HEK293T (cell line): ENCODE measurements at regions not wholly inside any gene's neighbourhood (a gene's known extent, or its start where the extent isn't known, plus 50 kb on each side); places are given as distances from the start of the nearest gene placed in this dataset.
"Not testable (repeated sequence)": the region's sequence is repeated elsewhere in the genome, so short reads cannot be mapped to it uniquely, and the experiment has no call there.

Source experiments
- CTCF ChIA-PET: fragments of 350-600 bp; formaldehyde crosslinking; extraction: SDS; loops from one replicate; lab custom pipeline; 2021; ENCODE audit warnings: antibody characterized with exemption, inconsistent platforms; lab: Yijun Ruan, JAX
- POLR2A ChIA-PET: fragments of 350-600 bp; formaldehyde crosslinking; extraction: SDS; loops from one replicate; lab custom pipeline; 2020; ENCODE audit warnings: antibody characterized with exemption, inconsistent platforms; lab: Yijun Ruan, JAX
- DNase-seq: peaks from one replicate; pipeline ENCODE4 v3.0.0; 2012; ENCODE audit warnings: mixed read lengths; ENCODE audit errors: extremely low spot score
- ARNT ChIP-seq: fragments of 450-650 bp; IDR thresholded peaks from 2 replicates; pipeline ENCODE4 v1.6.1; 2017; ENCODE audit warnings: mild to moderate bottlenecking
- BHLHE40 ChIP-seq: fragments of 450-650 bp; IDR thresholded peaks from 2 replicates; pipeline ENCODE4 v1.6.1; 2016; ENCODE audit warnings: mild to moderate bottlenecking, moderate library complexity, borderline replicate concordance
- CTBP1 ChIP-seq: fragments of 450-650 bp; IDR thresholded peaks from 2 replicates; pipeline ENCODE4 v1.6.1; 2016; ENCODE audit warnings: borderline replicate concordance
- ELF4 ChIP-seq: fragments of 450-650 bp; IDR thresholded peaks from 2 replicates; pipeline ENCODE4 v1.6.1; 2017; ENCODE audit warnings: antibody characterized with exemption
- FOXA1 ChIP-seq: fragments of 450-650 bp; IDR thresholded peaks from 2 replicates; pipeline ENCODE4 v1.6.1; 2016; ENCODE audit warnings: mild to moderate bottlenecking
- FOXK2 ChIP-seq: fragments of 450-650 bp; IDR thresholded peaks from 2 replicates; pipeline ENCODE4 v1.6.1; 2016; ENCODE audit warnings: mild to moderate bottlenecking
- FOXM1 ChIP-seq: fragments of 450-650 bp; IDR thresholded peaks from 2 replicates; pipeline ENCODE4 v1.6.1; 2017; ENCODE audit warnings: mild to moderate bottlenecking, borderline replicate concordance
- HDGF ChIP-seq: fragments of 450-650 bp; IDR thresholded peaks from 2 replicates; pipeline ENCODE4 v1.6.1; 2017; ENCODE audit warnings: antibody characterized with exemption, borderline replicate concordance
- L3MBTL2 ChIP-seq: fragments of 450-650 bp; conservative IDR thresholded peaks from 2 replicates; pipeline ENCODE4 v1.6.1; 2016; ENCODE audit warnings: mild to moderate bottlenecking
- LEF1 ChIP-seq: fragments of 450-650 bp; IDR thresholded peaks from 2 replicates; pipeline ENCODE4 v1.6.1; 2017; ENCODE audit warnings: mild to moderate bottlenecking, borderline replicate concordance
- NFRKB ChIP-seq: fragments of 450-650 bp; IDR thresholded peaks from 2 replicates; pipeline ENCODE4 v1.6.1; 2016; ENCODE audit warnings: mild to moderate bottlenecking, moderate library complexity
- SP1 ChIP-seq: fragments of 450-650 bp; IDR thresholded peaks from 2 replicates; pipeline ENCODE4 v1.6.1; 2017
- SUZ12 ChIP-seq: fragments of 450-650 bp; IDR thresholded peaks from 2 replicates; pipeline ENCODE4 v1.6.1; 2016; ENCODE audit warnings: mild to moderate bottlenecking
- TARDBP ChIP-seq: fragments of 450-650 bp; IDR thresholded peaks from 2 replicates; pipeline ENCODE4 v1.6.1; 2016
- ZNF384 ChIP-seq: fragments of 450-650 bp; IDR thresholded peaks from 2 replicates; pipeline ENCODE4 v1.6.1; 2016
- TF ChIP-seq, protein P1 (sequence below): fragments of 450-650 bp; IDR thresholded peaks from 2 replicates; pipeline ENCODE4 v1.6.1; 2016

DNA sequence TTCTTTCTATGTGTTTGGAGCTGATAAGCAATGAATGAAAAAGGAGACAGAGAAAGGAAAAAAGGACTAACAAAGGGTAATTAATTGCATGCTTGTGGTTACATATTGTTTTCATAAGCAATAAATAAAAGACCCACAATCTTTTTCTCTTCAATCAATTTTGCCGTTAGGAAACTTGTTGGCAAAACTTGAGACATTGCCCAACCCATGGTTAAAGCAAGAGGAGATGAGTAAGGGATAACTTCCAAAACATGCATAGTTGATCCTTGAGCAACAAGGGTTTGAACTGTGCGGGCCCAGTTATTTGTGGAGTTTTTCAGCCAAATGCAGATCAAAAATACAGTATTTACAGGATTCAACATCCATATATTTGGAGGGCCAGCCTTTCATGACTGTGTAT is 572.4 kb downstream of the AMY1C start:
- DNase-seq: no peak
- ChIA-PET POLR2A (no interaction called here), CTCF (no interaction called here)
- no peak for TF ChIP-seq ELF4
- no peak for TF ChIP-seq BHLHE40
- TF ChIP-seq, protein P1, sequence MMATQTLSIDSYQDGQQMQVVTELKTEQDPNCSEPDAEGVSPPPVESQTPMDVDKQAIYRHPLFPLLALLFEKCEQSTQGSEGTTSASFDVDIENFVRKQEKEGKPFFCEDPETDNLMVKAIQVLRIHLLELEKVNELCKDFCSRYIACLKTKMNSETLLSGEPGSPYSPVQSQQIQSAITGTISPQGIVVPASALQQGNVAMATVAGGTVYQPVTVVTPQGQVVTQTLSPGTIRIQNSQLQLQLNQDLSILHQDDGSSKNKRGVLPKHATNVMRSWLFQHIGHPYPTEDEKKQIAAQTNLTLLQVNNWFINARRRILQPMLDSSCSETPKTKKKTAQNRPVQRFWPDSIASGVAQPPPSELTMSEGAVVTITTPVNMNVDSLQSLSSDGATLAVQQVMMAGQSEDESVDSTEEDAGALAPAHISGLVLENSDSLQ: no peak
- TF ChIP-seq CTBP1: no peak
- TF ChIP-seq NFRKB: no peak

DNA sequence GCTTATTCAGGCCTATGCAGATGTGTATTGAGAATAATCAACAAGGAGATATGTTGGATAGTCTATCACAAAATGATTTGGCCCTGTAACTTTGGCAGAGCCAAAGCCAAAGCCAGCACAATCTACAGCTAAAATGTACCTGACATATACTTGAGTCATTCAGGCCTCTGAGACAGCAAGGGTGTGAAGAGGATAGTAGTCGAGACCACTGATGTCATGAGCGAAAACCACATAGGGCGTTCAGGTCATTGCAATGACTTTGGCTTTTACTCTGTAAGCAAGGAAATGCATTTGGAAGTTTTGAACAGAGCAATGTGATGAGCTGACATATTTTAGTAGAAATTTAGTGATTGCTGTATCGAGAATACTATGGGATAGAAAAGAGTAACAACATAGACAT is 579.6 kb downstream of the AMY1C start:
- ChIA-PET CTCF (no interaction called here), POLR2A (no interaction called here)
- TF ChIP-seq HDGF: no peak
- TF ChIP-seq BHLHE40: no peak
- TF ChIP-seq CTBP1: no peak
- TF ChIP-seq ZNF384: no peak
- no peak for TF ChIP-seq LEF1
- TF ChIP-seq ELF4: no peak
- TF ChIP-seq L3MBTL2: no peak
- TF ChIP-seq FOXK2: no peak
- DNase-seq: no peak

DNA sequence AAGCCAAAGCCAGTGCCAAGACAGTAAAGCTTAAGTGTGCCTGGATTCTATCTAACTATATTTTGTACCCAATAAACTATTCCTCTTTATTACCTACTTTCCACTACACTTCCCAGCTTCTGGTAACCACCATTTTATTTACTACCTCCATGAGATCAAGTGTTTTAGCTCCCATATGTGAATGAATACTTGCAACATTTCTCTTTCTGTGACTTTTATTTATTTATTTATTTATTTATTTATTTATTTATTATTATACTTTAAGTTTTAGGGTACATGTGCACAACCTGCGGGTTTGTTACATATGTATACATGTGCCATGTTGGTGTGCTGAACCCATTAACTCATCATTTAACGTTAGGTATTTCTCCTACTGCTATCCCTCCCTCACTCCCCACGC is 582.1 kb downstream of the AMY1C start:
- TF ChIP-seq L3MBTL2 (no peak), NFRKB (no peak), BHLHE40 (no peak), SP1 (no peak), ARNT (no peak), ELF4 (no peak), FOXM1 (no peak), LEF1 (no peak), FOXK2 (no peak), ZNF384 (no peak), FOXA1 (no peak), HDGF (no peak), TARDBP (no peak), SUZ12 (no peak), CTBP1 (no peak)
- TF ChIP-seq, protein P1: no peak
- no peak for DNase-seq
- ChIA-PET POLR2A (no interaction called here), CTCF (no interaction called here)

DNA sequence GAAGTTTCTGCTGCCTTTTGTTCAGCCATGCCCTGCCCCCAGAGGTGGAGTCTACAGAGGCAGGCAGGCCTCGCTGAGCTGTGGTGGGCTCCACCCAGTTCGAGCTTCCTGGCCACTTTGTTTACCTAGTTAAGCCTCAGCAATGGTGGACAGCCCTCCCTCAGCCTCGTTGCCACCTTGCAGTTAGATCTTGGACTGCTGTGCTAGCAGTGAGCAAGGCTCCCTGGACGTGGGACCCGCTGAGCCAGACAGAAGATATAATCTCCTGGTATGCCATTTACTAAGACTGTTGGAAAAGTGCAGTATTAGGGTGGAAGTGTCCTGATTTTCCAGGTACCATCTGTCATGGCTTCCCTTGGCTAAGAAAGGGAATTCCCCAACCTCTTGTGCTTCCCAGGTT is 588.2 kb downstream of the AMY1C start:
- POLR2A ChIA-PET, CTCF ChIA-PET, DNase-seq: not testable (repeated sequence)

DNA sequence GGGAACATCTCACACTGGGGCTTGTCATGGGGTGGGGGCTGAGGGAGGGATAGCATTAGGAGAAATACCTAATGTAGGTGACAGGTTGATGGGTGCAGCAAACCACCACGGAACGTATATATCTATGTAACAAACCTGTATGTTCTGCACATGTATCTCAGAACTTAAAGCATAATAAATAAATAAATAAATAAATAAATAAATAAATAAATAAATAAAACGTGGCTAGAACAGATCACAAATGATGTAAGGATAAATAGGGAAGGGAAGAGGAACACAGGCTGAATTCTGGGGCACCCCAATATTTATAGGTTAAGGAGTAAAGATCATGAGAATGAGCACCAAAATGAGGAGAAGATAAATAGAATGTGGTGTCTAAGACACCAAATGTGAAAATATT is 592.2 kb downstream of the AMY1C start:
- ChIA-PET POLR2A (no interaction called here), CTCF (no interaction called here)
- no peak for DNase-seq
- TF ChIP-seq TARDBP (no peak), ELF4 (no peak), SP1 (no peak), ARNT (no peak), NFRKB (no peak), ZNF384 (no peak), CTBP1 (no peak), FOXA1 (no peak), L3MBTL2 (no peak), FOXK2 (no peak), LEF1 (no peak), HDGF (no peak), FOXM1 (no peak), BHLHE40 (no peak), SUZ12 (no peak)
- TF ChIP-seq, protein P1: no peak

DNA sequence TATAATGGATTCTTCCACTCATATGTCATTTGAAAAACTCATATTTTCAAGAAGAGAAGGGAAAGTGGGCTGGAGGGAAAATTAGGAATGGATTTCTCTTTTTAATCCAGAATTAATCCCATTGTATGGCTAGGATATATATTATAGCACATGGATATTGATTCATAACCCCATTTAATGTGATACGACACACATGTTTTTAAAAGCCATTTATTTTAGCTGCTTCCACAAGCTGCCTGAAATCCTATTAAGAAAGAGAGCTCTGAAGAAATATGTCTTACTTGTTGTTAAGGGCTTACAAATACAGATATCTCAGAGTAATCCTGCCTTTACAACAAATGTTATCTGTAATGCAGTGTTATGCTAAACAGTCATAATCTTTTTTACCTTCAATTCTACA is 598.6 kb downstream of the AMY1C start:
- no peak for DNase-seq
- ChIA-PET CTCF (no interaction called here), POLR2A (no interaction called here)
- TF ChIP-seq SP1 (no peak), ZNF384 (no peak), TARDBP (no peak), FOXA1 (no peak), ARNT (no peak), FOXM1 (no peak), L3MBTL2 (no peak), CTBP1 (no peak), HDGF (no peak), SUZ12 (no peak), ELF4 (no peak), NFRKB (no peak), FOXK2 (no peak), BHLHE40 (no peak), LEF1 (no peak)
- TF ChIP-seq, protein P1: no peak
